Breast epithelium (tissue), 3 donors: ENCODE measurements at regions not wholly inside any gene's neighbourhood (a gene's known extent, or its start where the extent isn't known, plus 50 kb on each side); places are given as distances from the start of the nearest gene placed in this dataset.

Experiments
- CTCF ChIP-seq, 3 donors: fragments of 450-650 bp; IDR thresholded peaks; one replicate each; pipeline ENCODE4 v1.5.1; 2016 to 2017; ENCODE audit warnings: antibody characterized with exemption in 3 of 3, mild to moderate bottlenecking in 3 of 3, moderate library complexity in 3 of 3
- POLR2A ChIP-seq: fragments of 450-650 bp; IDR thresholded peaks from one replicate; pipeline ENCODE4 v1.6.1; 2016; ENCODE audit warnings: antibody characterized with exemption, mild to moderate bottlenecking, moderate library complexity
- POLR2AphosphoS5 ChIP-seq, 3 donors: sonication (generic); formaldehyde crosslinking; IDR thresholded peaks; one replicate each; pipeline ENCODE4 v1.6.1; 2017; ENCODE audit warnings: antibody characterized with exemption in 3 of 3

- TF ChIP-seq CTCF (IDR thresholded peaks at IDR 0.05) (no peak), POLR2A (no peak), POLR2AphosphoS5 (IDR thresholded peaks at IDR 0.05) (no peak)
Measured at GRCh38 chr22:49152939-49153770, 674.5 kb downstream of the BRD1 start.
